ENCODE measurements at regions not wholly inside any gene's neighbourhood (a gene's known extent, or its start where the extent isn't known, plus 50 kb on each side); places are given as distances from the start of the nearest gene placed in this dataset.

DNA sequence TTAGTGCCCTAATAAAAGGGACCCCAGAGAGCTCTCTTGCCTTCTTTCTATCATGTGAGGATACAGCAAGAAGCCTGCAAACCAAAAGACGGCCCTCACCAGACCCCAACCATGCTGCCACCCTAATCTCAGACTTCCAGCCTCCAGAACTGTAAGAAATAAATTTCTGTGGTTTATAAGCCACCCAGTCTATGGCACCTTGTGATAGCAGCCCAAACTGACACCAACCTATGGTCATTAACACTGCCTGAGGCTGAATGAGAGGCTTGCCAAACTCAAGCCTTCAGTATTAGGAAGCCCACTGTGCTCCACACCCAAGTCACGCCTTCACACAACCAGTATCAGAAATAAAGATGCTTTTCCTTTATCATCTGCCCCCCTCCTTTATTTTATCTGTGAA lies 127.3 kb upstream of the KLF3 start:
- Histone ChIP-seq H3K27me3 (no peaks in the 10 kb centered on the region), H3K9me3 (no peaks in the 10 kb centered on the region), H3K27ac (no peak overlapping the region), H3K4me3 (no peak overlapping the region), H3K36me3 (no peaks in the 10 kb centered on the region), H3K4me1 (peaks cover 3 to 45% (median 13%) of the 10 kb centered on the region in 3 donors)
- no peak for DNase-seq
- intact Hi-C loops (cut with DNase I) = no loop called here
- 92 to 100% methylated on average over 1 of the region's 2 CpGs for WGBS, 2 donors
- no peak for TF ChIP-seq POLR2A (IDR thresholded peaks at IDR 0.05)
- TF ChIP-seq, protein P1, sequence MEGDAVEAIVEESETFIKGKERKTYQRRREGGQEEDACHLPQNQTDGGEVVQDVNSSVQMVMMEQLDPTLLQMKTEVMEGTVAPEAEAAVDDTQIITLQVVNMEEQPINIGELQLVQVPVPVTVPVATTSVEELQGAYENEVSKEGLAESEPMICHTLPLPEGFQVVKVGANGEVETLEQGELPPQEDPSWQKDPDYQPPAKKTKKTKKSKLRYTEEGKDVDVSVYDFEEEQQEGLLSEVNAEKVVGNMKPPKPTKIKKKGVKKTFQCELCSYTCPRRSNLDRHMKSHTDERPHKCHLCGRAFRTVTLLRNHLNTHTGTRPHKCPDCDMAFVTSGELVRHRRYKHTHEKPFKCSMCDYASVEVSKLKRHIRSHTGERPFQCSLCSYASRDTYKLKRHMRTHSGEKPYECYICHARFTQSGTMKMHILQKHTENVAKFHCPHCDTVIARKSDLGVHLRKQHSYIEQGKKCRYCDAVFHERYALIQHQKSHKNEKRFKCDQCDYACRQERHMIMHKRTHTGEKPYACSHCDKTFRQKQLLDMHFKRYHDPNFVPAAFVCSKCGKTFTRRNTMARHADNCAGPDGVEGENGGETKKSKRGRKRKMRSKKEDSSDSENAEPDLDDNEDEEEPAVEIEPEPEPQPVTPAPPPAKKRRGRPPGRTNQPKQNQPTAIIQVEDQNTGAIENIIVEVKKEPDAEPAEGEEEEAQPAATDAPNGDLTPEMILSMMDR (IDR thresholded peaks at IDR 0.05) = no peak

DNA sequence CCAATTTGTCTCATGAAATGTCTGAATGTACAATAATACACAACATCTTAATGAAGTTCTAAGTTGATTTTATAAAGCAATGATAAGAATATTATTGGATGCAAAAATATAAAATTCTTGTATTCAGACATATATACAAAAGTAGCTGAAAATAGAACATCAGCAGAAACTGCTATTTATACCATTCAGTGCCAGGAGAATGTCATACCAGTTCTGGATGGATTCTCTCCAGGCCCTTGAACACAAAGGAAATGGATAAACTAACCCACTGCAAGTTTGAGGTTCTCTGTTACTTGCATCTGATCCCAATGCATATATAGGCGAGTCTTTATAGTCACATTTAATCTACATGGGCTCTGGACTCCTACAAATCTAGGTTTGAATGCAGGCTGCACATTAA lies 126.3 kb upstream of the KLF3 start:
- Histone ChIP-seq H3K27ac (no peak overlapping the region), H3K4me1 (peaks cover 3 to 41% (median 13%) of the 10 kb centered on the region in 3 donors), H3K27me3 (no peaks in the 10 kb centered on the region), H3K9me3 (no peaks in the 10 kb centered on the region), H3K36me3 (no peaks in the 10 kb centered on the region), H3K4me3 (no peak overlapping the region)
- intact Hi-C loops (cut with DNase I) = no loop called here
- WGBS, 2 donors = 65 to 83% methylated on average over 1 of the region's 1 CpG
- TF ChIP-seq POLR2A (IDR thresholded peaks at IDR 0.05) = no peak
- TF ChIP-seq, protein P1 (IDR thresholded peaks at IDR 0.05) = no peak
- no peak for DNase-seq

DNA sequence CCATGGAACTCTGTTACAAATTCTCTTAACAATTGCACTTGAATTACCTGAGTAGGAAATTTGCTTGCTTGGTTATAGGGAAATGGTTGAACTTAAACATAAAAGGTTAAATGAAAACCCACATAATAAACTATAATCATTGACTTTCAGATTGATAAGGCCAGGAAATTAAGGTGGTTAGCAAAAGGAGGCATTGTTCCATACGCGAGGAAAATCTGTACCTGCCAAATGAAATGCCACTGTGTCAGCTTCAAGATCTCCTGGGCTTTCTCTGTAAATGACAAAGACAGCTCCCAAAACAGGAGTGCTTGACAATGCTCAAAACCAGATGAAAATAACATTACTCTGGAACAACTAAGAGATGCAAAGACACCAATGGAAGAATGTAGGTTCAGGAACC lies 125.5 kb upstream of the KLF3 start:
- no peak overlapping the region for H3K4me3 ChIP-seq
- intact Hi-C loops (cut with DNase I) = no loop called here
- H3K27me3 ChIP-seq = no peaks in the 10 kb centered on the region
- DNase-seq = no peak
- H3K27ac ChIP-seq = no peak overlapping the region
- 86 to 97% methylated on average over 2 of the region's 2 CpGs for WGBS, 2 donors
- H3K9me3 ChIP-seq = no peaks in the 10 kb centered on the region
- TF ChIP-seq, protein P1 (IDR thresholded peaks at IDR 0.05) = no peak
- no peak for TF ChIP-seq POLR2A (IDR thresholded peaks at IDR 0.05)
- H3K36me3 ChIP-seq = no peaks in the 10 kb centered on the region
- H3K4me1 ChIP-seq = peaks cover 3 to 33% (median 7%) of the 10 kb centered on the region in 3 donors

DNA sequence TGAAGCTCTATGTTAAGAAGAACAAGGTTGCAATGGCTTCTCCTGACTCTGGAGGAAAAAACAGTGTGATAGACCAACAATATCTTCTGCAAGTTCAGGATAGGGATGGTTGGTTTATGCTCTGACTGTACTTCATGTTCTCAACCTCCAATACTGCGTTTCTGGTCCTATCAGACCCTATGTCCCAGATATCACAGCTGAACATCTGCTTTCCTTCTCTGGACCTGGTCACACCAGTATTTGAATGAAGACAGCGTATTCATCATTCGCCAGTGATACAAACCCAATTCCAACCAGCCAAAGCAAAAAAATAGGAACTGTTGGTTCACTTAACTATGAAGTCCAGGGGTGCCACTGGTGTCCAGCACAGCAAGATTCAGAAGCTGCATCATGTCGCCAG lies 124.5 kb upstream of the KLF3 start:
- whole genome bisulfite sequencing, 2 donors = 92 to 95% methylated on average over 4 of the region's 4 CpGs
- Histone ChIP-seq H3K4me1 (peaks cover 3 to 23% (median 5%) of the 10 kb centered on the region in 3 donors), H3K4me3 (no peak overlapping the region), H3K27ac (no peak overlapping the region), H3K36me3 (no peaks in the 10 kb centered on the region), H3K9me3 (no peaks in the 10 kb centered on the region), H3K27me3 (no peaks in the 10 kb centered on the region)
- intact Hi-C loops (cut with DNase I) = no loop called here
- DNase-seq = no peak
- TF ChIP-seq, protein P1 (IDR thresholded peaks at IDR 0.05) = no peak
- TF ChIP-seq POLR2A (IDR thresholded peaks at IDR 0.05) = no peak

DNA sequence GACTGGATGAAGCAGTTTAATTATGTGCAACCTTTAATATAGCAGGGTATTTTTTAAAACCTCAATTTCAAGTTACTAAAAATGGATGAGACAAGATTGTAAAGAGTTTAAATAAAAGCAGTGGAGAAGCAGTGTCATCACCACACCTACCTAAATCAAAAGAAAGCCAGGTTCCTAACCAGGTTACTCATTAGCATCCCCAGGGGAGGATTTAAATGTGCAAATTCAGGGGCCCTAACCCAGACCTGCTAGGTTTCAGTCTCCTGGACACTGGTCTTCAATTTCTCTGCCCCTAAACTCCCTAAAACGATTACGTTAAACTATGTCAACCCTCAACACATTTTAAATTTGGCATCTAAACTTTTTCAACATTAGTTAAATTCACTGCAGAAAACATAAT lies 116.9 kb upstream of the KLF3 start:
- 90 to 96% methylated on average over 2 of the region's 2 CpGs for WGBS, 2 donors
- H3K36me3 ChIP-seq = no peaks in the 10 kb centered on the region
- intact Hi-C loops (cut with DNase I) = no loop called here
- H3K27ac ChIP-seq = no peak overlapping the region
- no peak for TF ChIP-seq POLR2A (IDR thresholded peaks at IDR 0.05)
- TF ChIP-seq, protein P1 (IDR thresholded peaks at IDR 0.05) = no peak
- H3K9me3 ChIP-seq = no peaks in the 10 kb centered on the region
- DNase-seq = no peak
- no peak overlapping the region for H3K4me3 ChIP-seq
- H3K4me1 ChIP-seq = no peaks in the 10 kb centered on the region
- H3K27me3 ChIP-seq = no peaks in the 10 kb centered on the region
